GM21381 (cell line): ENCODE measurements at regions not wholly inside any gene's neighbourhood (a gene's known extent, or its start where the extent isn't known, plus 50 kb on each side); places are given as distances from the start of the nearest gene placed in this dataset.
"Not testable (repeated sequence)": the region's sequence is repeated elsewhere in the genome, so short reads cannot be mapped to it uniquely, and the experiment has no call there.

ENCODE experiments used
- ATAC-seq: cut with Tn5 transposase; IDR thresholded peaks from one replicate; pipeline ENCODE4 v1.9.1; 2021; ENCODE audit warnings: mild to moderate bottlenecking, moderate library complexity; ENCODE audit not compliant: unreplicated experiment

DNA sequence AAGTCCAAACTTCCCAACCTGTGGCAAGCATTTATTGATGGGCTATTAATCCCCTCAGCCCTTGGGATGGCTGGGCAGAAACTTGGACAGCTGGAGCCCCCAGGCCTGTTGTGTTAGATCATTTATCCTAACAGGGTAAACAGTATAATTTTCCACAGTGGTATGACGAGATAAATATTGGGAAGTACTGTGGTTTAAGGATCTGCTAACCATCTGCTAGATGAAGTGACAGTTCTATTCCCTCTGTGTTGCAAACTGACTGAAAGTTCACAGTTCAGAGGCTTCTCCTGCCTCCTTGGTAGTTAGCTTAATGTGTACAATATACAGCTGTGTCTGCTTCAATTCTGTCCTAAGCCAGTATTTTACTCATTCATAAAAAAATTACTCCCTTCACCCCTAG lies 127.5 kb upstream of the CHODL start:
- no peak for ATAC-seq

DNA sequence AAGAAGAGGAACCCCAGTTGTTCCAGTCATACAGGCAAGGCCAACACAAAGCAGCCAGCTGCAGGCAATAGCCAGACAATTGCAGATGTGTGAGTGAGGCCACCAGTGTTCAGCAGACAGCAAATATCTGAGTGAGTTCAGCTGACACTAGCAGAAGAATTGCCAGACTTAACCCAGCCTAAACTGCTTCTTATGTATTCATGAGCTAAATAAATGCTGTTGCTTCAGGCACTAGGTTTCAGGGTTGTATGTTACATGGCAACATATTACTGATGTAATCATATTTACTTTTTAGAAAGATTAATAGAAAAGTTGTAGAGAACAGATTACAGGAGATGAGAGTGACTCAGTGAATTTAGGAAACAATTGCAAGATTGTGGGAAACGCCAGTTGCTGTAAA lies 129.8 kb upstream of the CHODL start:
- no peak for ATAC-seq

DNA sequence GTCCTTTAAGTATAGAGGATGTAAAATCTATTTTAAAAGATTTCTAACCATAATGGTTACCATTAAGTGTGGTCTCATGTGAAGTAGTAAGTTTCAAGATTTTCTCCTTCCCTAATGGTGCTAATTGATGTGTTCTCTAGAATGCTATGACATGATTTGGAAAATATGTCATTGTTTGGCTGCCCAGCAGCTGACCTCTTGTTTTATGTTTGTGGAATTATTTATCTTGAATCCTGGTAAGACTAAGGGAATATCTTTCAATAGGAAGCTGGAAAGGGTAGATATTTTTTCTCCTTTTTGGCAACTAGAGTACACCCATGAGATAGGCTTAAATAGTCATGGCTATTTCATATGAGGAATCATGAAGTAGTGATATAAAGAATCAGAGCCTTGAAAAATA lies 139.8 kb upstream of the CHODL start:
- no peak for ATAC-seq

DNA sequence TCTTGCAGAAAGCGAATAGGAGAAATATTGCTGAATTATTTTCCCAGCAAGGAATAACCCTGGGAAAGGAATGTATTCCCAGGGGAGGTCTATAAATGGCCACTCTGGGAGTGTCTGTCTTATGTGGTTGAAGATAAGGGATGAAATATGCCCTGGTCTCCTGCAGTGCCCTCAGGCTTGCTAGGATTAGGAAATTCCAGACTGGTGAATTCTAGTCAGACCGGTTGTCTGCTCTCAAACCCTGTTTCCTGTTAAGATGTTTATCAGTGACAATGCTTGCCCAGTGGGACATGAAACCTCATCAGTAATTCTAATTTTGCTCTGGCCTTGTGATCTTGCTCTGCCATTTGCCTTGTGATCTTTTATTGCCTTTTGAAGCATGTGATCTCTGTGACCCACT lies 148.2 kb upstream of the CHODL start:
- ATAC-seq = not testable (repeated sequence)

DNA sequence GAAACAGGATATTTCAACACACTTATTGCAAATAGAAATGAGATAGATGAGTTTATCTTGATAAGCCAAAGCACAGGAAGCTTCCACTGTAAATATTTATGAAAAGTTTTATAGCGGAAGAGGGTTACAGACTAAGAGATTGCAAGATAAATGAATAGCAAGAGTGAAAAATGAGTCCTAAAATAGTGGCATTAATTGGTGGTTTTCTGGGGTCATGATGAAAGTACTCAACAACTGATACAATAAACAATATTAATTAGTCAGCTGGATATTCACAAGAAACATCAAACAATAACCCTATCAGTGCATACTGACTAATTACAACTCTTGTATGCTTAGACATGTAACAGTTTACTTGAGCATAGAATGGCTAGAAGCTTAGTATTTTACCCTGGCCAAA lies 154.8 kb upstream of the CHODL start:
- no peak for ATAC-seq

DNA sequence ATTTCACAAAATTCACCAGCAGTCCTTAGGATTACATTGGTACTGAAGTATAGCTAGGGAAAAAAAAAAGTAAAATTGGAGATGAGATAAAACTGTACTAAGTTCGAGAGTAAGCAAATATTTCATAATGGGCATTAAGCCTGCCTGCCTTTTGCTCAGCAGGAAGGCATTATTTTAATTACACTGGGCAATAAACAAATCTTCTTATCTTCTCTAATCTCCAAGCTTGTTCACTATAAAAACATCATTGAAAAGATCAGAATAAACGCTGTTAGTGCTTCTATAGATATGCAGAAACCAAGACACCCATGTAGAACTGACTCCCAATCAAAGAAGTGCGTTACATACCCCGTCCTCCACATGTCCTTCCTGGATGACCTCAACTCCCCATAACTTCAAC lies 174.2 kb upstream of the CHODL start:
- no peak for ATAC-seq

DNA sequence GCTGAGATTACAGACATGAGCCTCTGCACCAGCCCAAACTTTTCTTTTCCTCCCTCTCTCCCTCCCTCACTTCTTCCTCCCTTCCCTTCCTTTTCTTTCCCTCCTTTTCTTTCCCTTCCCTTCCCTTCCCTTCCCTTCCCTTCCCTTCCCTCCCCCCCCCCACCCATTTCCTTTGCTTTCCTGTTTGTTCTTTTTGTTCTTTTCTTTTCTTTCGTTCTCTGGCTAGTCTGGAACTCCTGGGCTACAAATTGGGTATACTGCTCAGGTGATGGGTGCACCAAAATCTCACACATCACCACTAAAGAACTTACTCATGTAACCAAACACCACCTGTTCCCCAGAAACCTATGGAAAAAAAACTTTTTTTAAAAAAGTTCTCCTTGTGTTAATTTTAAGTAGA lies 174.8 kb upstream of the CHODL start:
- no peak for ATAC-seq

DNA sequence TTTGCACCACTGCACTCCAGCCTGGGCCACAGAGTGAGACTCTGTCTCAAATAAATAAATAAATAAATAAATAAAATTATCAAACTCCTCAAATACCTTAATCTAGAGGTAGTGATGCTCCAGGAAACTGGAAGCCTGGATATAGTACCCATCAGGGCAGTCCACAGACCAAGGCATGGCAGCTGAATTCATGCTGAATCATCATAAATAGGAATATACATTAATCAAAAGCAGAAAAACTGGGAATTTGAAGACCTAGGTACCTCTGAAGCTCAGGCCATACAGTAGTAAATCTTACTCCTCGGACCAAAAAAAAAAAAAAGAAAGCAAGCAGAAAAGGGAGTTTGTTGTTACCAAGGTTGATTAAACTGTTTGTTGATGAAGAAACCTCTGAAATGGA lies 184.2 kb upstream of the CHODL start:
- ATAC-seq = no peak

DNA sequence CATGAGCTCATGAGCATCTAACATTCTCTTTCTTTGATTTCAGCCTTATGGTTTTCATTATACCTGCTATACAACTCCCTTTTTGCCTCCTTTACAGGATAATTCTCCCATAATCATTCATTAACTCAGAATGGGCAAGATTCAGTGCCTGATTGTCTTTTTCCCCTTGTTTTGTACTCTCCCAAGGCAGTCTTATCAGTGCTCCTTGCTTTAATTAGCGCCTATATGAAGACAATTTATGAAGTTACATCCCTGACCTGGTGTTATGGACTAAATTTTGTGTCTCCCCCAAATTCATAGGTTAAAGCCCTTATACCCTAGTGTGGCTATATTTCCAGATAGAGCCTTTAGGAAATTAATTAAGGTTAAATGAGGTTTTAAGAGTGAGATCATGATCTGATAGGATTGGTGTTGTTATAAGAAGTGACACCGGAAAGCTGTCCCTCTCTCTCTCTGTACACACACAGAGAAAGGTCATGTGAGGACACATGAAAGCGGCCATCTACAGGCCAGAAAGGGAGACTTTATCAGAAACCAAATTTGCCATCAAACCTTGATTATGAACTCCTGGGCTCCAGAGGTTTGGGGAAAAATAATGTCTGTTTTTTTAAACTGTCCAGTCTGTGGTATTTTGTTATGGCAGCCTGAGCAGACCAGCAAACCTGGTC lies 185.8 kb upstream of the CHODL start:
- no peak for ATAC-seq

DNA sequence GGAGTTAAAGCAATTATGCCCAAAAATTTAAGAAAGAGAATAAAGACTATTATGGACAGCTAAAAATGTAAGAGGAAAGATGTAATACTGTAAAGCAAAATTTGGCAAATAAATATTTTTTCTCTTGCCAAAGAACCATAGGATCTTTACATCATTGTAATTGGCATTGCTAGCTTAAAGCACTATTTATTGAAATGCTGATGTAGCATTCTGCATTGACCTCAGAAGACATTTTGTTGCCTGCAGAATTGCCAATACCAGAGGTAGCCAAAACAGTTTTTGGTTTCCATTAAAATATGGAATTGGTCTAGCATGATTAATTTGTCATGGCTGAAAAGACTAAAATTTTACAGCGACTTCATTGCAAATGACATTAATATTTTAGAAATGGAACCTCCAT lies 191.5 kb upstream of the CHODL start:
- ATAC-seq = no peak

DNA sequence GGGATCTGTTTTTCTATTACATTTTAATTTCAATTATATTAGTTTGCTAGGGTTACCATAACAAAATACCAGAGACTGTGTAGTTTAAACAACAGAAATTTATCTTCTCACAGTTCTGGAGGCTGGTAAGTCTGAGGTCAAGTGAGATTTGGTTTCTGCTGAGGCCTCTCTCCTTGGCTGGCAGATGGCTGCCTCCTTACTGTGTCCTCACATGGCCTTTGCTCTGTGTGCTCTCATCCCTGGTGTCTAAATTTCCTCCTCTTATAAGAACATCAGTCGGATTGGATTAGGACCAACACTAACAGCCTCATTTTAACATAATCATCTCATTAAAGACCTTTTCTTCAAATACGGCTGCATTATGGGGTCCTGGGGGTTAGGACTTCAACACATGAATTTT lies 195.2 kb upstream of the CHODL start:
- no peak for ATAC-seq

DNA sequence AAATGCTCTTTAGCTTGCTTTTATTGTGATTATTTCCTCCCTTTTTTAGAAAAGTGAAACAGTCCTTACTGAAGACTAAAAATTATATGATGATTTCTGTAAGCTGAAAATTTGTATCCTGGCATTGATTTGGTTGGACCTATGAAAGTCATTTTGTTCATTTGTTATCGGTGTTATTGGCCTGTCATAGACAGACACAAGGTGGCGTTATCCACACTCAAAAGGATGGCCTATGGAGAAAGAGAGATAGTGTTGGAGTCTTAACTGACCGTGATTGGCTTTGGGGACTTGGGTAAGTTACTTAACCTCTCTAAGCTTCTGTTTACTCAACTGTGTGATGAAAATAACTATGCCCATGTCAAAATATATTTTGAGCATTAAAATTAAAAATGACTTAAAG lies 203.6 kb upstream of the CHODL start:
- no peak for ATAC-seq

DNA sequence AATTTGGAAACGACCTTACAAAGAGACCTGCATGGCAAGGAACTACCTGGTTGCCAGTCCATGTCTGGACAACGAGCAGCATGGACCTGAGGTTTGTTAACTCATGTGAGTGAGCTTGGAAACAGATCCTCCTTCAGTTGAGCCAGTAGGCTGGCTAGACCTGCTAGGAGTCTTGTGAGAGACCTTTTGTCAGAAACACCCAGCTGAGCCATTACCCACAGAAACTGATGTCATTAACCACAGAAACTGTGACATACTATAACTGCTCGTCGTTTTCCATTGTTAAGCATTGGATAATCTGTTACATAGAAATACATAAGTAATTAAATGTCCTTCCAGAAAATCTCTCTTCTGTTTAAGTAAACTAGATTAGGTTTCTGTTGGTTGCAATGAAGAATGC lies 211.1 kb upstream of the C21orf91 start:
- ATAC-seq = peak; percentile 57

DNA sequence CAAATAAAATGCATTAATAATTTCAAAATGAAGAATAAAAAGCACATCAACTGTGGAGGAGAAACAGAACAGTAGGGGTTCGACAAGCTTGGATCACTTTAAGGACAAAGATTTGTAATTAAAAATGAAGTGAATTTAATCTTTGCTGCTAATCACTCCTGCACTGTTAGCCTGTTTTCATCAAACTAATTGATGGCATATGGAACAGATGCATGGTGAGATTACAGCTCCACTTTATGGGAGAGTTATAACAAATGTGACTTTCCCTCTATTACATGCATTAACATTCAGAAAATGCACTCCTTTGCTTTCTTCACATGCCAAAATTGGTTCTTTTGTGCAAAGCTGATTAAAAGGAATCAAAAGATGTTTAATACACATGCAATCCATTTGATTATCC lies 207.2 kb upstream of the C21orf91 start:
- no peak for ATAC-seq

DNA sequence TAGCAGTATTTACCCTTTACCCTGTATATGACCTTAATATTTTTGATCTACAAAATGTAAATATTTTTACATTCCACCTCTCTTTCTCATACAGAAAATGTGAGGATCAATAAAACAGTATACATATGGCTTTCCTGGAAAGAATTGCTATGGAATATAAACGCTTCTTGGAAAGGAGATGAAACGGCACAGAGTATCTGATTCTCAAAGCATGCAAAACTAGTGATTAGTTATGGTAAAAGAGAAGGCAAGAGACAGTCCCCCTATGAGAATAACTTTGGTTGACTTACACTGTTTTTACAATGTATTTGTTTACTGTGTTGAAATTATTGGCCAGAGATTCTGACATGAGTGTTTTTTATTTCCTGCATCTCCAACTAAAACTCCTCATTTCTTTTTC lies 204.6 kb upstream of the C21orf91 start:
- ATAC-seq = no peak

DNA sequence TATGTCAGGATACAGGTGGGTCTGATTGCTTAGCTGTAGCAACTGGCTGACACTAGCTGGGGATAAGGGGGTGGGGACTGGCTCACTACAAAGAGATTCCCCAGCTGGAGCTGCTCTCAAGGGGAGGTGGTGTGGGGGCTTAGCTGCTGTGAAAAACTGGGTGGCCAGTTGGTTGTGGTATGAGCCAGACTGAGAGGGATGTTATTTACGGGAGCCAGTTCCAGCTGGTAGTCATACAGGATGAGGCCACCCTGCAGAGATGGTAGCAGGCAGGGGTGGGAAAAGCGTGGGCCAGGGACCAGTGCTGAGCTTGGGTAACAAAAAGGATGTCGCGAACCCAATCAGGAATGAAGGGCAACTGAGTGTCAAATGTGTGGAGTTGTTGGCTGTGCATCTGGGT lies 204.0 kb upstream of the C21orf91 start:
- ATAC-seq = no peak

DNA sequence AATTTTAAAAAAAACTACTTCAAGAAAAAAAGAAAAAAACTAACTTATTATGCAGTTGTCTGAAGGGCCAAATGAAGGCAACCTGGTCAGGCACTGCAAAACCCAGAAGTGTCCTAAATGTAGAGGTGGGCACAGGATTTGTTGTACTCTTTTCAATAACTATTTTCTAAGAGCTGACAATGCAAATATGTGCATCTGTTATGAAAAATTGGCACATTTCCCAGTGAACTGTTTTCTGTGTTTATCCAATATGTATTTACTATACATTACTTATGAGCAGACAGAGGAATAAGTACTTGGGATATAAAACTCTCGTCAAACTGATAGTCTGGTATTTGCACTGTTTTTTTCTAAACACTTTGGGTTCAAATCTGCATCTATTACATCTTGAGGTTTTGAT lies 188.0 kb upstream of the C21orf91 start:
- no peak for ATAC-seq

DNA sequence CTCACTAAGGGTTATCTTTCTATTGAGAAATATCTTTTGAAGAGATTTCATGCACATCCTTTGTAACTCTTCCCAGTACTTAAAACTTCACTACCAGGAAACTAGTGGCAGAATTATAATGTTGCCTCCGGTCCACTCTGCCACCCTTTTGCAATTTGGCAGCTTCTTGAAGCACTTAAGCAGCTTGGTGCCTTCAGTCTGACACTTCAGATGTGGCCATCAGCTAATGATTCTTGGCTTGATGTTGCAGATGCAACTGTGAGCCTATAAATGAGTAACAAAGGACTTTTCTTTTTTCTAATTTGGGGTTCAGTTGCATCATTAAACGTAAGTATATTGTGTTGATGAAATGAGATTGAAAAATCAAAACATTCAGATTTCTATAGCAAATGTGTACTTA lies 187.5 kb upstream of the C21orf91 start:
- no peak for ATAC-seq

DNA sequence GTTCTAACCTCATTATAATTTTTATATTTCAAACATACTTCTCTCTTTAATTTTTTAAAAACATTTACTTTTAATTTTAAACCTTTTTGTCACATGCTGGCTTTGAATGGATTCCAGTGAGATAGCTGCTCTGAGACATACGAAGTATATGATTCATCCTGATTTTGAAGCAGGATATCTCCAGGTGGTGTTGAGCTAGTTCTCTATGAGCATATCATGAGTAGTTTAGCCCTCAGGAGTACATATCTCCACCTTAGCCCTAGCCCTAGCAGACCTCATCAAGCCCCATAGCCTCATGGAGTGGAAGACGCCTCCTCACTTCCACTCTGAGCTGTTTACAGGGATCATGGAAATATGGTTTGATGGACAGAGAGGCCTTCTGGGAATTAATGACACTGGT lies 183.2 kb upstream of the C21orf91 start:
- no peak for ATAC-seq

DNA sequence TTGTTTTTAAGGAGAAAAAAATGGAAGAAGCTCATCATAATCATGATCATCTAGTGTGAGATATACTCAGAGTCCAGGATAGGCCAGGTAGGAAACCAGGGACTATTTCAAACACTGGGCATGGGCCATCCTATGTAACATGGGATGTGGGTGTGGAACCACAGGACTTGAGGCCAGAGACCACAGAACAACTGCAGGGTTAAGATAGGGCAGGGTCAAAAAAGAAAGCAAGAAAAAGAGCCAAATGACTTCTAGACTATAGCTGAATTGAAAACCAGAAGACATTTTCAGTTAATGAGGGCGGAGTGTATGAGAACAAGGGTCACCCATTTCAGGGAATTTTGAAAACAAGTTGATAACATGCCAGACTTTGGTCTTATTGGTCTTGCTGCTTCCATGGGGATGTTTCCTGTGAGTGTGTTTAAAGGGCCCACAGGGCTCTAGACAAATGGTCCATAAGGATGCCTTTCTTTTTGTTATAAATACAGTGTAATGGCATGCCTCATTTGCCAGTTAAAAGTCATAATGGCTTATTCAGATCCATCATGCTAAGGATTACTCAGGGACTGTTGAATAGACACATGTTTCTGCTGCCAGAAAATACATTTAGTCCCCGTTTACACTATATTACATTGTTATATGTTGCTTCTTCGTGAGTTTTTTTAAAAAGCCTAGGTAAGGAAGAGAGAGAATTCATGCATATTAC lies 182.0 kb upstream of the C21orf91 start:
- ATAC-seq = no peak

DNA sequence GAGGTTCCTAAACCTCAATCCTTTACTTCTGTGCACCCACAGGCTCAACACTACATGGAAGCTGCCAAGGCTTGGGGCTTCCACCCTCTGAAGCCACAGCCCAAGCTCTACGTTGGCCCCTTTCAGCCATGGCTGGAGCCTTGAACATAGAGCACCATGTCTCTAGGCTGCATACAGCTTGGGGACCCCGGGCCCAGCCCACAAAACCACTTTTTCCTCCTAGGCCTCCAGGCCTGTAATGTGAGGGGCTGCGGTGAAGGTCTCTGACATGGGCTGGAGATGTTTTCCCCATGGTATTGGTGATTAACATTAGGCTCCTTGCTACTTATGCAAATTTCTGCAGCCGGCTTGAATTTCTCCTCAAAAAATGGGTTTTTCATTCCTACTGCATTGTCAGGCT lies 179.4 kb upstream of the C21orf91 start:
- ATAC-seq = not testable (repeated sequence)

DNA sequence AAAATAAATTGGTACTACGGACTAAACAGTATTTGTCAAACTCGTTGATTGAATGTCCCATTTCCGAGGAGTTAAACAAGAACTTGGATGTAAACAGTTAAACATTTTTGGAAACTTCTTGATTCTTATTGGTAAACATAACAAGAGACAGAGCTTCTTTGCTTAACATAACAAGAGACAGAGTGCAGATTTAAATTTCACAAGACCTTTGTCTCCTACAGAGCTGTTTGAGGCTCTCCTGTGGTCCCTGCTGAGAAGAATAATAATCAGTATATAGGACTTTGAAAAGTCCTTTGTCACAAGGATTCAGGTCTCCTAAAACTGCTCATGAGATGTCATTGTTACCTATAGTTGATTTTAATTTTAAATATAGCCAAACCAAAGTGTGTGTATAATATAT lies 170.6 kb upstream of the C21orf91 start:
- ATAC-seq = no peak

DNA sequence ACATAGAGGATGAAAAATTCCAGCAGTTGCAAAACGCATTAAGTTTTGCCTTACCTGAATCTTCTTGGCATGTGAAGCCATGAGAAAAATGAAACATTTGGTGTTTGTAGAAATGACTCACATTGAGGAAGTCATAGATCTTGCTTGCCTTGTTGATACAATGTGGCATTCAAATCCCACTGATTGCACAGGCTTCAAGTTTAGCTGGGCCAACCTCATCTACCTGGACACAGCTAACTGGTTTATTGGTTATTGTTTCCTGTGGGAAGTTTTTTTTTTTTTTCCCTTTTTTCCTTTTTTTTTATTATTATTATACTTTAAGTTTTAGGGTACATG lies 168.9 kb upstream of the C21orf91 start:
- no peak for ATAC-seq
